NCI-H345 treated with DMSO at 0.1 percent for 48 hours (cell line): ENCODE measurements at regions not wholly inside any gene's neighbourhood (a gene's known extent, or its start where the extent isn't known, plus 50 kb on each side); places are given as distances from the start of the nearest gene placed in this dataset.
"Not testable (repeated sequence)": the region's sequence is repeated elsewhere in the genome, so short reads cannot be mapped to it uniquely, and the experiment has no call there.

Experiments used
- DNase-seq: peaks from one replicate; lab custom pipeline; 2025; ENCODE audit not compliant: unreplicated experiment; lab: John Stamatoyannopoulos, UW

- DNase-seq = no peak
Measured at GRCh38 chr1:105072850-105073249, 1323.2 kb downstream of the AMY1C start.

- DNase-seq = no peak
Measured at GRCh38 chr1:105073660-105074059, 1324.0 kb downstream of the AMY1C start.

- no peak for DNase-seq
Measured at GRCh38 chr1:105083611-105084010, 1333.9 kb downstream of the AMY1C start.

- DNase-seq = no peak
Measured at GRCh38 chr1:105087506-105087905, 1337.8 kb downstream of the AMY1C start.

- no peak for DNase-seq
Measured at GRCh38 chr1:105088166-105088565, 1338.5 kb downstream of the AMY1C start.

GRCh38 chr1:105093893-105094292, 1344.2 kb downstream of the AMY1C start:
- not testable (repeated sequence) for DNase-seq

GRCh38 chr1:105100102-105100501, 1350.4 kb downstream of the AMY1C start:
- DNase-seq = no peak

GRCh38 chr1:105101261-105101660, 1351.6 kb downstream of the AMY1C start:
- DNase-seq = no peak

- DNase-seq = no peak
Measured at GRCh38 chr1:105102371-105102770, 1352.7 kb downstream of the AMY1C start.

GRCh38 chr1:105122041-105122440, 1372.3 kb downstream of the AMY1C start:
- no peak for DNase-seq

- peak; percentile 18 for DNase-seq
Measured at GRCh38 chr1:105137543-105138457, 1388.1 kb downstream of the AMY1C start.

GRCh38 chr1:105138458-105138893, 1388.8 kb downstream of the AMY1C start:
- DNase-seq = peak; percentile 71

GRCh38 chr1:105172788-105173187, 1423.1 kb downstream of the AMY1C start:
- peak; percentile 27 for DNase-seq

- DNase-seq = no peak
Measured at GRCh38 chr1:105180789-105181188, 1431.1 kb downstream of the AMY1C start.

- DNase-seq = no peak
Measured at GRCh38 chr1:105204836-105205371, 1455.2 kb downstream of the AMY1C start.

GRCh38 chr1:105208581-105208980, 1458.9 kb downstream of the AMY1C start:
- no peak for DNase-seq

- DNase-seq = no peak
Measured at GRCh38 chr1:105210747-105211146, 1461.0 kb downstream of the AMY1C start.

- no peak for DNase-seq
Measured at GRCh38 chr1:105231378-105231777, 1481.7 kb downstream of the AMY1C start.

GRCh38 chr1:105243411-105243810, 1493.7 kb downstream of the AMY1C start:
- no peak for DNase-seq

GRCh38 chr1:105243969-105244368, 1494.3 kb downstream of the AMY1C start:
- DNase-seq = peak; percentile 19

- no peak for DNase-seq
Measured at GRCh38 chr1:105254906-105255305, 1505.2 kb downstream of the AMY1C start.

- DNase-seq = peak; percentile 49
Measured at GRCh38 chr1:105260001-105260400, 1510.3 kb downstream of the AMY1C start.
